GM18861 (cell line): ENCODE measurements at regions not wholly inside any gene's neighbourhood (a gene's known extent, or its start where the extent isn't known, plus 50 kb on each side); places are given as distances from the start of the nearest gene placed in this dataset.
"Not testable (repeated sequence)": the region's sequence is repeated elsewhere in the genome, so short reads cannot be mapped to it uniquely, and the experiment has no call there.

Experiments used
- ATAC-seq: cut with Tn5 transposase; IDR thresholded peaks from one replicate; pipeline ENCODE4 v1.9.1; 2021; ENCODE audit not compliant: unreplicated experiment

DNA sequence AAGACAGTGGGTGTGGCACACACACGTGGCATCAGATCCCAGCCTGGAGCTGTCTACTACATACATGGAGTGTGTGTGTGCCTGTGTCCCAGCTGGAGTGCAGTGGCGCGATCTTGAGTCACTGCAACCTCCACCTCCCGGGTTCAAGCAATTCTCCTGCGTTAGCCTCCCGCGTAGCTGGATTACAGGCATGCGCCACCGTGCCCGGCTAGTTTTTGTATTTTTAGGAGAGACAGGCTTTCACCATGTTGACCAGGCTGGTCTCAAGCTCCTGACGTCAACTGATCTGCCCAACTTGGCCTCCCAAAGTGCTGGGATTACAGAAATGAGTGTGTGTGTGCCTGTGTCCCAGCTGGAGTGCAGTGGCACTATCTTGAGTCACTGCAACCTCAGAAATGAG is 108.8 kb downstream of the IL12A start:
- ATAC-seq: no peak

DNA sequence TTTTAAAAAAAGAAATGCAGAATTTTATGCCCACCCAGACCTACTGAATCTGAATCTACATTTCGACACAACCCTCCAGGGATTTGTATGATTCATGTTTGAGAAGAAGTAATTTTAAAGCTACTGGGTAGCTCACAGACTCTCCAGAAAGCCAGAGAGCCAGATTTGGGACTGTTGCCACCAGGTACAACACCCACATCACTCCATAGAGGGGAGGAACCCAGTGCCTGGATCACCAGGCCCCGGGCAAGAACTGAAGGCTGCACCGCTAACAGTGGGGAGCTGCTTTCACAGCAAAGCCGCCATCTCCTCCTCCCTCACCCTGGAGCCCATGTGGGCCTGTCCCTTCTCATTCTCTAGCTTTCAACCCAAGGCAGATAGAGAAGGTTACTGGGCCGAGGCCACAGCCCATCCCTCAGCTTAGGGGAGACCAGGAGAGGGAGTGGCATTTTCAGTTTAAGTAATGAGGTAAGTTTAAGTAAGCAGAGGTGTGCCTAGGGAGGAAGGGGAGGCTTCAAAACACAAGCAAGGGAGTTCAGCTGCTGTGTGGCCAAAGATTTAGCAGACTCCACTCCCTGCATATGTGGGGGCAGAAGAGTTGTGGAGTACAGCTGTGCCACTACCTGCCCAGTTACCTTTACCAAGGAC is 109.8 kb downstream of the IL12A start:
- ATAC-seq: no peak

DNA sequence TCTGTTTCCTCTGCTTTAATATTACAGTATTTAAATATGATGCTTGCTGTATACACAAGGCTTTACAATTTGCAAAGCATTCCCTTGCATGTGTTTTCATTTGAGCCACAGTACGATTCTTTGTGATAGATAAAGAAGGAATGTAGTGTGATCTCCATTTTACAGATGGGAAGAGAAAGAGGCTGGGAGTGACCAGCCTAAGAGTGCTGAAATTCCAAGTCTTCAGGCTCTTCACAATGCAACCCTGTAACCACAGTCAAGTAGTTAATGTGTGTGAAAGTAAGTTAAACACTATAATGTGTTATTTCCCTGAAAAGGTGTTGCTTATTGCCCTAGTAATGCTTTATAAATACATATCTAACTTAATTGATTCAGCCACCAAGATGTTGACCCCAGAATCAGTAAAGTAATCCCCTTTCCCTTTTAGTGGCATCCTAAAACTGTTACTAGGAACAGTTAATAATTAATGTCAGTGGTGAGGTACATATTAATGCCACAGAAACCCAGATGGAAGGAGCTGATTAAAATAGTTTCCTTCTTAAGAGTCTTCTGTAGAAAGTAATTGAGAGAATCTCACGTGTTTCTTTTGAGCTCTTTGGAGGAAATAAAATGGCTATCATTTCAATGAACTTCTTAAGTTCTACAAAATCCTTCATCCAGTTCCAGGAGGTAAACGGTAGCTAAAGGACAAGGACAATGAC is 110.4 kb downstream of the IL12A start:
- no peak for ATAC-seq

DNA sequence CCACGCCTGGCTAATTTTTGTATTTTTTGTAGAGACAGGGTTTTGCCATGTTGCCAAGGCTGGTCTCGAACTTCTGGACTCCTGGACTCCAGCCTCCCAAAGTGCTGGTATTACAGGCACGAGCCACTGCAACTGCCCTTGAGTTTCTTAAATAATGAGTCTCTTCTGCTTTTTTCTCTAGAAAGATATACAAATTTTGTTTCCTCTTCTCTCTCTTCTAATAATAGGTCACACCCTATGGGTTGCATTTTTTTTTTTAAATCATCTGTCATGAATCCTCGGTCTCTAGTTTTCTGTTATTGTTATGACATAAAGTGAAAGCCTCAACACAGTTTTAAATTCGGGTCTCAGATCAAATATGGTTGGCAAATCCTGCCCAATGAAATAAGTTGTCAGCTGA is 111.2 kb downstream of the IL12A start:
- peak; percentile 57 for ATAC-seq

DNA sequence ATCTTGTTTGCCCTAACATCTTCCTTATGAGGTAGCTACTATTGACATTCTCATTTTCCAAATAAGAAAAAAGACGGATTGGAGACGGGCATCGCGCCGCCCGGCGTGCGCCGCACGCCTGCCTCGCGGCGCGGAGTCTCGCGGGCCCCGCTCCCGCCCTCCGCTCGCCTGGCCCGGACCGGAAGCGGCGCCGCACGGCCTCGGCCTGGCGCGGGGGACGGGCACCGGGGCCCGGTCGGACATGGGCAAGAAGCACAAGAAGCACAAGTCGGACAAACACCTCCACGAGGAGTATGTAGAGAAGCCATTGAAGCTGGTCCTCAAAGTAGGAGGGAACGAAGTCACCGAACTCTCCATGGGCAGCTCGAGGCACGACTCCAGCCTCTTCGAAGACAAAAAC is 112.0 kb downstream of the IL12A start:
- ATAC-seq: no peak

DNA sequence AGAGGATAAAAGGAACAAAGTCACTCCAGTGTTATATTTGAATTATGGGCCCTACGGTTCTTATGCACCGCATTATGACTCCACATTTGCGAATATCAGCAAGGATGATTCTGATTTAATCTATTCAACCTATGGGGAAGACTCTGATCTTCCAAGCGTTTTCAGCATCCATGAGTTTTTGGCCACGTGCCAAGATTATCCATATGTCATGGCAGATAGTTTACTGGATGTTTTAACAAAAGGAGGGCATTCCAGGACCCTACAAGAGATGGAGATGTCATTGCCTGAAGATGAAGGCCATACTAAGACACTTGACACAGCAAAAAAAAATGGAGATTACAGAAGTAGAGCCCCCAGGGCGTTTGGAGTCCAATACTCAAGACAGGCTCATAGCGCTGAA is 113.4 kb downstream of the IL12A start:
- ATAC-seq: not testable (repeated sequence)

DNA sequence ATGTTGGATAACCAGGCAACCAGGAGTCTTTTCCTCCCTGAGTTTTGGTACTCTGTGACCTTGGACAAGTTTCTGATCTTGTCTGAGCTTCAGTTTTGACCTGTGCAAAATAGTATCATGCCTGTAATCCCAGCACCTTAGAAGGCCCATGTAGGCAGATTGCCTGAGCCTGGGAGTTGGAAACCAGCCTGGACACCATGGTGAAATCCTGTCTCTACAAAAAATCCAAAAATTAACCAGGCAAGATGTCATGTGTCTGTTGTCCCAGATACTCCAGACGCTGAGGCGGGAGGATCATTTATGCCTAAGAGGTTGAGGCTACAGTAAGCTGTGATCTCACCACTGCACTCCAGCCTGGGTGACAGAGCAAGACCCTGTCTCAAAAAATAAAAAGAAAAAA is 114.8 kb downstream of the IL12A start:
- ATAC-seq: no peak

DNA sequence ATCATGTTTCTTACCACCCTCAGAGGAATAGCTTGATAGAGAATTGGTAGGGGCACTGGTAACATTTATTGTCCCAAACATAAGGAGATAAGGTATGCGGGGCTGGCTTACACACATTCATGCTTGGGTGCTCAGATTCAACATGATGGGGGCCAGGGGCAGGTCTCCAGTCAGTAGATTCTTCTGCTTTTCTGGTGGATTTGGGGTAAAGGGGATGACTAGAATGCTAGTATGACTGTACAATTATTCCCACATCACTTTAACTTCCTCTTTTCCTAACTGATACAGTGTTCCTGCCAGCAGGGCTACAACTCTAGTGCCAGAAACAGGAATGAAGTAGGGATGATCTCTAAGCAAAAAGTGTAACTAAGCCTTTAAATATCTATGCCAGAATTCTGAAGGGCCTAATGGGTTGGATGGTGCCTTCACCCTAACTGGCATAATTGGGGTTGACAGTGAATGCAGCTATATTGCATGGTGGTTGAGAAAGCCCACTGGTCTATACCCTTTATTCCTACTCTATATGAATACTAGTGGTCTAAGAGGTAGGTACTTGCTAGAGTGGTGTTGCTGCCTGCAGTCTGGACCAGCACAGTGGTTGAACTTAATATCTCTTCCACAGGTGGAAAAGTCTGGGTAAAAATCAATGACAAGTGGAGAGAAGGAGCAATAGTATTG is 117.4 kb downstream of the IL12A start:
- no peak for ATAC-seq

DNA sequence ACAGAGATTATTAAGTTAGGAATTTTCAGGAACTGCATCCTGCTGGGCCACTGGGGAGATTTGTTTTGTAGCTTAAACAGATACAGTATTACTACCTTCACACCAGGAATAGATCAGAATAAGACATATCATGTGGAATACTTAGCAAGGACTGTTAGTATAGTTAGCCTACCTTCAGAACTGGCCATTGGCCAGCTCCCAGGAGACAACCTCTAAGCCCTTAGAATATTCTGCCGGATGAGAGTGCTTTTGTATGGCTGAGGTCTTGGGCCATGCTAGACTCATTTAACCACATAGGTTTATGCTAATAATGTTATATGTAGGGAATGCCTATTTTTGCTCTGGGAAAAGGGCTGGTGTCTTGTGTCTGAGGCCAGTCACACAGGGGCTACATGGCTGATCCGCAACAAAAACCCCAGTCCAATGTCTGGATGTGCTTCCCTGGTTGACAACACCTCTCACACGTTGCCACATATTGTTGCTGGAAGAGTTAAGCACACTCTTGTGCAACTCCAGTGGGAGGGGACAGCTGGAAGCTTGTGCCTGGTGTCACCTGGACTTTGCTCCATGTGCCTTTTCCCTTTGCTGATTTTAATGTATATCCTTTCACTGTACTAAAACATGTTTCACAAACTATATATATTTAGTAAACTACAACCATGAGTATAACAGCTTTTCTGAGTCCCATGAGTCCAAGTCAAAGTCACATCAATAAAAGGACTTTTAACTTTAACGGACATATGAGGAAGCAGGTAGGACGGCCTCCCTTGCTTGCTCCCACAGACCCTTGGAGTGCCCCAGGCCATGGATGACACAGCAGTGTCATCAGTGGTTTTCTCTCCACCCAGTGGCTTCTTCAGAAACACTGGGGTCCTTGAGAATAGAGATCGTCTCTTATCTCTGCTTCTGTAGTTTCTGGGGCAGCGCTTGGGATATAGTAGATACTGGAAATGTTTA is 118.0 kb upstream of the C3orf80 start:
- no peak for ATAC-seq

DNA sequence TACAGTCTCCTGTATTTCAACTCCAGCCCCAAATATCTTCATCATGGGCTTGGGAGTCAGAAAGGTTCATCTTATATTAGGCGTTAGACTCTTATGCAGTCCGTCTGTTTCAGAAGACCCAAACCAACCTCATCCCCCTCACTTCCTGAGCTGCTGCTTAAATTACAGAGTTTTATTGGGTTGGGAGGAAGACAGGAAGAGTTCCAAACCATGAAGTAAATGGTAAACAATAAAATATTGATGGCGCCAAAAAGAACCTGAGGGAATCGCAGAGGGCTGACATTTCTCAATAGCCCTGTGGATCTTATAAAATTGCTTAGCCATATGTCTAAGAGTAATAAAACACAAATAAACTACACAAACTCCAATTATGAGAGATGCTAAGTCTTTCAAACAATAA is 116.9 kb upstream of the C3orf80 start:
- no peak for ATAC-seq

DNA sequence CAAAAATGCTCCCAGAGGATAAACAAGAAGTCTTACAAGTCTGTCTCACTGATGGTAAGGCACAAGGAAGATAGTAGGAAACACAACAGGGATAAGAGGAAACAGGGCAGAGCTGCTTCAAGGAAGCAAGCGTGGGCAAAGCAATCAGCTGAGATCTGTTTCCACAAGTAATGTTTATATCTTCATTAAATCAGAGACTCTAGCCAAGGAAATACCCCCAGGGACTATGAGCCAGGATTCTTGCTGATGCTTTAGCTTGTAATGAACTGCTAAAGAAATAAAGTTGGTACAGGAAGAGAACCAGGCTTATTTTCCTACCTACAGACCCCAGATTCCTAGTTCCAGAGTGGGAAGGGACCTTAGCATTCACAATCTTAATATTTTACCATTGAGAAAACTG is 112.7 kb upstream of the C3orf80 start:
- ATAC-seq: no peak

DNA sequence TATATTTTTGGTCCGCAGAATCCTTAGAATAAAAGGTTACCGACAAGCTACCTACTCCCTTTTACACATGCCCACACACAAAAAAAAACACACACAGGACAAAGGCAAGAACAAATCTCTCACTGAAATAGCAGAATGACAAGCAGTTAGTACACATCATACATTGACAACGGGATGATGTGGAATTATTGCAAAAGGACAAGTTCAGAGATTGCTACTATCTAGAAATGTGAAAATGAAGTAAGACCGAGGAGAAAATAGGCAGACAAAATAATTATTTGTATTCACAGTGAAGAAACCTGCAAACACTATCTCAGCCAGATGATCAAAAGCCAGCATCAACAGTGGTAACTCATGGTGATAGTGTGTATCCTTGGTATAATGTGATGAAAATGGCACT is 112.2 kb upstream of the C3orf80 start:
- no peak for ATAC-seq

DNA sequence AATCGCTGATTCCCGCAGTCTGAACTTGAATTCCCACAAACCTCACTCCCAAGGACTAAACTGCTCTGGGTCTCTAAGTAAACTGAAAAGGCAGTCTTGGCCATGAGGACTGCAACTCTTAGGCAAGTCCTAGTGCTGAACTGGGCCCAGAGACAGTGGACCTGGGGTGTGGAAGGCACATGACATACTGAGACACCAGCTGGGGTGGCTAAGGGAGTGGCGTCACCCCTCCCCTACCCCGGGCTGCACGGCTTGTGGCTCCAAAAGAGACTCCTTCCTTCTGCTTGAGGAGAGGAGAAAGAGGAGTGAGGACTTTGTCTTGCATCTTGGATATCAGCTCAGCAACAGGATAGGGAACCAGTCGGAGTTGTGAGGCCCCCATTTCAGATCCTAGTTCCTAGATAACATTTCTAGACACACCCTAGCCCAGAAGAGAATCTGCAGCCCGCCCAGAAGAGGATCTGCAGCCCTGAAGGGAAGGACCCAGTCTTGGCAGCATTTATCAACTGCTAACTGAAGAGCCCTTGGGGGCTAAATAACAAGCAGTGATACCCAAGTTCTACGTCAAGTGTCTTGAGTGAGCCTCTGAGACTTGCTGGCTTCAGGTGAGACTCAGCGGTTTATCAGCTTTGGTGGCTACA is 110.7 kb upstream of the C3orf80 start:
- ATAC-seq: no peak

DNA sequence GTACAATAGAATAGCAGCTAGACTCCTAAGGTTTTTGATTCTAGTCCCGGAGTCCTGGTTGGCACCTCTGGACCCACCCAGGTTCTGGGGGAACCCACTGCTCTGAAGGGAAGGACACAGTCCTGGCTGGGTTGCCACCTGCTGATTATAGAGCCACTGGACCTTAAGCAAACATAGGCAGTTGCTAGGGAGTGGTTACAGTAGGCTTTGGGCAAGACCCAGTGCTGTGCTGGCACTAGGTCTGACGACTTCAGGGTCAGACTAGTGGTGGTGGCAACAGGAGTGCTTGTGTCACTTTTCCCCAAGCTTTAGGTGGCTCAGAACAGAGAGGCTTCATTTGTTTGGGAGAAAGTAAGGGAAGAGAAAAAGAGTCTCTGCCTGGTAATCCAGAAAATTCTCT is 109.8 kb upstream of the C3orf80 start:
- no peak for ATAC-seq

DNA sequence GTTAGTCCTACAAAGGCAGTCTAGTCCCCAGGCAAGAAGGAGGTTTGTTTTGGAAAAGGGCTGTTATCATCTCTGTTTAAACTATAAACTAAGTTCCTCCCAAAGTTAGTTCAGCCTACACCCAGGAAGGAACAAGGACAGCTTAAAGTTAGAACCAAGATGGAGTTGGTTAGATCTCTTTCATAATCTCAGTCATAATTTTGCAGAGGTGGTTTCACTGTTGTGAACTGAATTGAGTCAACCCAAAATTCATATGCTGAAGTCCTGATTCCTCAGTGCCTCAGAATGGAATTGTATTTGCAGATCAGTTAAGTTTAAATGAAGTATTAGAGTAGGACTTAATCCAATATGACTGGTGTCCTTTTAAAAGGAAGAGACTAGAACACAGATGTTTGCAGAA is 101.0 kb upstream of the C3orf80 start:
- ATAC-seq: no peak

DNA sequence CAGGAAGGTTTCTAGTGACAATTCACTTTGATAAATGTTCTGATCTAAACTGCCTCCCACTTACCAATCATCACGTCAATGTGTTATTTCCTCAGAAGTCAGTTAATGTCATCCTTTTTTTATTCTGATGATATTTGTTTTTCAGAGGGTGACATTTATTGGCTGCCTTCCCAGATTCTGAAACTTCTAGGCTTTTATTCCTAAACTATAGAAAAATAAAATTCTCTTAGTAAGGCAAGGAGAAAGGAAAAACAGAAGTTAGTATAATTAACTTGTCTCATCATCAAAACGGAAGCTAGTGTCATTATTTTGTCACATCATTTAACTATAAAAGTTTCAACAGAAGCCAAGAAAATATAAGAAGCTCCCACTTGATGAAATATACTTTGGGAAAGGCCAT is 100.0 kb upstream of the C3orf80 start:
- no peak for ATAC-seq

DNA sequence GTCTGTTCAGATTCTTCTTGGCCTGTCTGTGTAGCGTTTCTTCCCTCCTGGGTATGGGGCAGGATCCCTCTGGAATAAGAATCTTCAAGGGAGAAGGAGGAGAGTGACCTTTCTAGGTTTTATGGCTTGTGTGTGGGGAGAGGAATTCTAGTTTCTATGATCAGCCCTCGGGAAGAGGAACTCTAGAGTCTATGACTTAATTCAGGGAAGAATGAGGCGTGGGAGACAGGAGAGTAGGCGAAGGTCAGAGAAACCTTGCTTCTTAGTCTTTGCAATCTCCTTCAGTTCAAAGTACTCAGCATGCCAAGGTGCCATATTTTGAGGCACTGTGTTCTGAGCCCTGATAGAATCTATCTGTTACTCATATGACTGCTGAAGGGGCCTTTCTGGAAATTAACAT is 99.2 kb upstream of the C3orf80 start:
- no peak for ATAC-seq

DNA sequence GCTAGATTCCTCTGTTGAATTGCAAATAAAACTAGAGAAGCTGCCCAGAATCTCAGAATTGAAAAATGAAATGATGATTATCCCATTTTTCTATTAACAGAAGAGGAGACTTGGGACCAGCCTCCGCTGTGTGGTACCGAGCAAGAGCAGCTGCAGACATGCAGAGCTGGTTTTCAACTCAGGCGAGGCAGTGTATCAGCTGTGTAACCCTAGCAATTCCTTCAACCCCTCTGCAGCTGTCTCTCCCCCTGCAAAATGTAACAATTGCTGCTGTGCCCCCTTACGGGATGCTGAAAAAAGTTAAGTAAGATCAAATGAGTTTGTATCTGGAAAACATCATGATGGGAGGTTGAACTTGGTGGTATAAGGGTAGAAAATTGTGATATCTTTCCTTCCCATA is 98.5 kb upstream of the C3orf80 start:
- ATAC-seq: no peak

DNA sequence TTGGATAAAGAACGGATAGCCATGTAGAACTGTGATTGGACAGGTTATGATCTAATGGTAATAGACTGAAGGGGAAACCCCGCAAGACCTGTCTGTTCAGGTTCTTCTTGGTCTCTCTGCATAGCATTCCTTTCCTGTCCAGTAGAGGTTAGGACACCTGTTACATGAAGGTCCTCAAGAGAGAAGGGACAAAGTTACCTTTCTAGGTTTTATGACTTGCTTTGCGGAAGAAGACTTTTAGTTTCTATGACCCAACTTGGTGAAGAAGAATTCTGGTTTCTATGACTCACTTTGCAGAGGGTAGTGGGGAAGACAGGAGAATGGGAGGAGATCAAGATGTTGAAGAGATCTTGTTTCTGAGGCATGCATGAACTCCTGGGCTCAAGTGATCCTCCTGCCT is 97.9 kb upstream of the C3orf80 start:
- ATAC-seq: no peak

DNA sequence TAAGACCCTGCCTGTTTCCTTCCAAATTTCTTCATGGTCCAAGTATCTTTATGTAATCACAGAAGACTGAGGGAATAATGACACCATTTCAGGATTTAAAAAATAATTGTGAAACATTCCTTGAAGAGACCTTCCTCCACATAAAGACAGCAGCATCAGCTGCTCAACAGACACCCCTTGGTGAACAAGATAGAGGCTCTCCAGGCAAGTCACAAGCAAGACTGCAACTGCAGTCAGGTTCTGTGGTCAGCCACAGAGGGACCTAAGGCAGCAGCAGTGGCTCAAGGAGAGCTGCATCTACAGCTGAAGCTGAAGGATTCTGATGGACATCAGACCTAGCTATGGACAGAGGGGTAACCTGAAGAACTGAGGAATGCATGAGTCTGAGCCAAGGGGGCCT is 97.2 kb upstream of the C3orf80 start:
- ATAC-seq: no peak
